Keratinocyte (primary cell): ENCODE measurements at regions not wholly inside any gene's neighbourhood (a gene's known extent, or its start where the extent isn't known, plus 50 kb on each side); places are given as distances from the start of the nearest gene placed in this dataset.
A peak's percentile ranks its signal among the peaks of the same experiment; 100 is the strongest.

Experiments used
- DNase-seq: peaks from one replicate; pipeline ENCODE4 v3.0.0-alpha.2; 2011; ENCODE audit warnings: low read depth, missing footprints, low spot score
- FAIRE-seq: peaks from 2 replicates; lab custom pipeline; 2011; peaks lifted over from hg19 to GRCh38; lab: Jason Lieb, UNC
- H2AFZ ChIP-seq: 2 replicates; pipeline ENCODE4 v1.6.0; 2012; ENCODE audit warnings: low read length, control low read depth, inconsistent platforms; ENCODE audit not compliant: control insufficient read depth
- H3K27ac ChIP-seq: 2 replicates; pipeline ENCODE4 v1.5.1; 2011; ENCODE audit warnings: low read length; ENCODE audit not compliant: control insufficient read depth, insufficient read depth
- H3K27me3 ChIP-seq: 3 replicates; pipeline ENCODE4 v1.6.0; 2011; ENCODE audit warnings: low read length; ENCODE audit not compliant: control insufficient read depth, insufficient read depth; ENCODE audit errors: extremely low read depth
- H3K36me3 ChIP-seq, 2 experiments: 2 replicates in 1 of 2; 3 replicates in 1 of 2; pipeline ENCODE4 v1.5.1; 2011; ENCODE audit warnings: low read length in 2 of 2, mild to moderate bottlenecking in 1 of 2; ENCODE audit not compliant: control insufficient read depth in 2 of 2, insufficient read depth in 2 of 2; ENCODE audit errors: extremely low read depth in 1 of 2
- H3K4me1 ChIP-seq: 3 replicates; pipeline ENCODE4 v1.5.1; 2011; ENCODE audit warnings: low read length; ENCODE audit not compliant: control insufficient read depth, insufficient read depth; ENCODE audit errors: extremely low read depth
- H3K4me2 ChIP-seq: 3 replicates; pipeline ENCODE4 v1.6.0; 2011; ENCODE audit warnings: low read depth, low read length; ENCODE audit not compliant: control insufficient read depth, insufficient read depth; ENCODE audit errors: extremely low read depth
- H3K4me3 ChIP-seq, 3 experiments: fragments of 200-600 bp in 1 of 3; sonication (generic) in 1 of 3; 2 replicates in 2 of 3; 3 replicates in 1 of 3; pipeline ENCODE4 v1.5.1; 2011 to 2016; ENCODE audit warnings: low read length in 3 of 3, mild to moderate bottlenecking in 3 of 3, control low read depth in 2 of 3, inconsistent platforms in 1 of 3, low read depth in 1 of 3, mixed read lengths in 1 of 3, mixed run types in 1 of 3, moderate library complexity in 1 of 3; ENCODE audit not compliant: control insufficient read depth in 2 of 3, insufficient read depth in 2 of 3; ENCODE audit errors: extremely low read depth in 1 of 3
- H3K79me2 ChIP-seq: 2 replicates; pipeline ENCODE4 v1.6.0; 2012; ENCODE audit warnings: low read length; ENCODE audit not compliant: control insufficient read depth, insufficient read depth
- H3K9ac ChIP-seq: 3 replicates; pipeline ENCODE4 v1.6.0; 2011; ENCODE audit warnings: low read length; ENCODE audit not compliant: control insufficient read depth, insufficient read depth; ENCODE audit errors: extremely low read depth
- H3K9me1 ChIP-seq: 3 replicates; pipeline ENCODE4 v1.6.0; 2011; ENCODE audit warnings: low read length; ENCODE audit not compliant: control insufficient read depth, insufficient read depth; ENCODE audit errors: extremely low read depth
- H3K9me3 ChIP-seq: 2 replicates; pipeline ENCODE4 v1.5.1; 2012; ENCODE audit warnings: low read depth, low read length; ENCODE audit not compliant: control insufficient read depth
- H4K20me1 ChIP-seq: 3 replicates; pipeline ENCODE4 v1.6.0; 2011; ENCODE audit warnings: low read length; ENCODE audit not compliant: control insufficient read depth, insufficient read depth; ENCODE audit errors: extremely low read depth
- CTCF ChIP-seq, 3 experiments: IDR thresholded peaks in 1 of 3; conservative IDR thresholded peaks in 1 of 3; optimal IDR thresholded peaks in 1 of 3; 2 replicates in 2 of 3; 3 replicates in 1 of 3; pipeline versions ENCODE3 to v1.5.1; 2011; ENCODE audit warnings: low read length in 3 of 3, mild to moderate bottlenecking in 3 of 3, moderate library complexity in 2 of 3, control low read depth in 1 of 3, inconsistent platforms in 1 of 3; ENCODE audit not compliant: insufficient read depth in 2 of 3; ENCODE audit errors: extremely low read depth in 1 of 3
- EZH2 ChIP-seq: IDR thresholded peaks from one replicate; pipeline ENCODE4 v1.6.1; 2012; ENCODE audit warnings: inconsistent platforms, mild to moderate bottlenecking, low read length, moderate library complexity
- dilution Hi-C: fragments of 300-500 bp; cut with MboI; formaldehyde crosslinking; loops from one replicate; pipeline ENCODE4 v1.7.0; 2020; ENCODE audit warnings: low sequenced_read_pairs; ENCODE audit not compliant: extremely low pct_ligation_motif_present

DNA sequence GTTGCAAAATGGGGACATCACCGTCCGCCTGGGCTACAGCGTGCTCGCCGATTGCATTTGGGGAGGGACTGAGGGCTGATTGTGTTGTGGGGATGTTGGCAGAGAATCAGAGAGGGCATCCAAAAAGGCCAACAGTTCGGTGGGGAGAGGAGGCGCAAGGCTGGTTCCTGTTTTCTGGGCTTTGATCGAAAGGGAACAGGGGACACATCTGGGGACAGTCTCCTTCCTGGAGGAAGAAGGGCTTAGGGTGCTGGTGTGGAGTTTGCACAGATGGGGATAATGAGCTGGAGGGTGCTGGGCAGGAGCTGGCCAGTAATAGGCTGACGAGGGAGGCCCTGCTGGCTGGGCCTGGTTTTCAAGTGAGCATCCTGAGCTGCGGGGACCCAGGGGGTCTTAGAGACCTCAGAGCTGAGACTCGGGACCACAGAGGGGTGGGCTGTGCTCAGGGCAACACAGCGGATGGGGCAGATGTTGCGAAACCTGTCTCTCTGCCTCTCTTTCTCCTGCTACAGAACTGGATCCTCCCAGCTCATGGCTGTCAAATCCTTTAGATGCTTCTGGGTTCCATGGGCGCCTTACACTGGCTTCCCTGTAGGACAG is 288.7 kb downstream of the SEC14L1 start:
- dilution Hi-C loops = no loop called here
- Histone ChIP-seq H3K4me3 (no peak overlapping the region), H3K36me3 (peaks cover 6 to 26% of the 10 kb centered on the region in 2 experiments), H2AFZ (no peak overlapping the region), H3K4me1 (peaks cover 44% of the 10 kb centered on the region), H3K27ac (no peak overlapping the region), H3K9ac (no peak overlapping the region), H3K79me2 (peaks cover 88% of the 10 kb centered on the region), H3K27me3 (no peaks in the 10 kb centered on the region), H3K9me3 (no peaks in the 10 kb centered on the region), H4K20me1 (peaks cover 59% of the 10 kb centered on the region), H3K4me2 (no peak overlapping the region), H3K9me1 (peaks cover 4% of the 10 kb centered on the region)
- TF ChIP-seq CTCF (optimal IDR thresholded peaks at IDR 0.05 in 1 of 3, IDR thresholded peaks at IDR 0.05 in 1 of 3, conservative IDR thresholded peaks at IDR 0.05 in 1 of 3; ENCODE audit: extremely low read depth in 1 of 3, insufficient read depth in 2 of 3, low read length in 3 of 3) = no peak
- no peak for TF ChIP-seq EZH2
- no peak for FAIRE-seq
- DNase-seq = no peak

DNA sequence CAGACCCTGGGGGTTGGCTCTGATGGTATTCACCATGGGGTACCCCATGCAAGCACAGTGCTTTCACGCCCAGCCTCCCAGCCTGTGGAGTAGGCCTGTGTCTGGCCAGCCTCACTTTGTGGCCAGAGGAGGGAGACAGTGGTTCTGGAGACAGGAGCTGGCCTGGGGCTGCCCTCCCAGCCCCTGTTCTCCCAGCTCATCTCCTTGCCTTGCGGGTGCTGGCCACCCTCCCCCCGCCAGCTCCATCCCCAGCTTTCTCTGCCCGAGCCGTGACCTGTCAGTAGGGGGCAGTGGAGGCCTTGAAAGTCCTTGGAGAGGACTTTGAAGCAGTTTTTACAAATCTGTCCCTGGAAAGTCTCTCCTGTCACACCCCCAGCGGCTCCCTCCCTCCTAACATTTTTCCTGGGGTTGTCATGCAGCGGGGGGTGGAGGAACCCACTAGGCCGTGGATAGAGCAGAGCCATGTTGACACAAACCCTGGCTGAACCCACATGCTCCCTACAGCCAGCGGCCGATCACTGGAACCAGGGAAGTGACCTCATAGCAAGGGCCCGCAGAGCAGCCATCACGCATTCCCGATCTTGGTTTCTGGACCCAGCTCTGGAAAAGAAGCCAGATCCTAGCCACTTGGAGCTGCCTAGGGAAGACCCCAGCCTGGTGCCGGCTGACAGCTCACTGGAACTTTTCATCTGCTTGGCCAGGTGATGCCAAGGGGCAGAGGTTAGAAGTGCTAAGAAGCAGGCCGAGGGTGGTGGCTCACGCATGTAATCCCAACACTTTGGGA is 289.4 kb downstream of the SEC14L1 start:
- DNase-seq = no peak
- H3K79me2 ChIP-seq = peaks cover 92% of the 10 kb centered on the region
- dilution Hi-C loops = no loop called here
- FAIRE-seq = no peak
- H2AFZ ChIP-seq = no peak overlapping the region
- H3K9ac ChIP-seq = no peak overlapping the region
- H3K27ac ChIP-seq = no peak overlapping the region
- H3K27me3 ChIP-seq = no peaks in the 10 kb centered on the region
- peaks cover 9 to 29% of the 10 kb centered on the region in 2 experiments for H3K36me3 ChIP-seq
- no peak overlapping the region for H3K4me2 ChIP-seq
- peaks cover 64% of the 10 kb centered on the region for H4K20me1 ChIP-seq
- peak; percentile 68 to 74 (median 71) for TF ChIP-seq CTCF (optimal IDR thresholded peaks at IDR 0.05 in 1 of 3, IDR thresholded peaks at IDR 0.05 in 1 of 3, conservative IDR thresholded peaks at IDR 0.05 in 1 of 3; ENCODE audit: extremely low read depth in 1 of 3, insufficient read depth in 2 of 3, low read length in 3 of 3)
- TF ChIP-seq EZH2 = no peak
- H3K9me3 ChIP-seq = no peaks in the 10 kb centered on the region
- H3K9me1 ChIP-seq = peaks cover 4% of the 10 kb centered on the region
- H3K4me1 ChIP-seq = peaks cover 37% of the 10 kb centered on the region
- H3K4me3 ChIP-seq = no peak overlapping the region
